NCI-H1417 (cell line): ENCODE measurements at regions not wholly inside any gene's neighbourhood (a gene's known extent, or its start where the extent isn't known, plus 50 kb on each side); places are given as distances from the start of the nearest gene placed in this dataset.

ENCODE experiments used
- DNase-seq, 3 experiments: peaks; one replicate each; lab custom pipeline; 2025; lab: John Stamatoyannopoulos, UW

DNA sequence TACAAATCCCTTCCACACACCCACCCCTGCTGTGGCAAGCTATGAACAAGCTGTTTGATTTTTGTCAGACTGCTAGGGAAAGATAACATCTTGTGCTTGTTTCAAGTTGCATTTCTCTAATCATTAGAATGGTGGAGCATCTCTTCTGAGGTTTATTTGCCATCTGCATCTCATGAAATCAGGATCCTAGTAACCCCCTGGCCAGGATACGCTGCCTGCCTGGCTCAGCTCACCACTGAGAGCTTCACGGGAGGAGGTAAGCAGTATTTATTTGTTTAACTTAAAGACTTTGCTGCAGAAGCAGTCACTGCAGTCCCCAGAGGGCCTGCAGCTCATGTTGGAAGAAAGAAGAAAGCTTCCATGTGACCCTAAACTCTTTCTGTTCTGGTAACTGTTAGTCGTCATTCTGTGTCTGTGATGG, 83.3 kb upstream of the CXCL14 start:
- DNase-seq = peak in 2 of 3 experiments; percentile 30 to 40

DNA sequence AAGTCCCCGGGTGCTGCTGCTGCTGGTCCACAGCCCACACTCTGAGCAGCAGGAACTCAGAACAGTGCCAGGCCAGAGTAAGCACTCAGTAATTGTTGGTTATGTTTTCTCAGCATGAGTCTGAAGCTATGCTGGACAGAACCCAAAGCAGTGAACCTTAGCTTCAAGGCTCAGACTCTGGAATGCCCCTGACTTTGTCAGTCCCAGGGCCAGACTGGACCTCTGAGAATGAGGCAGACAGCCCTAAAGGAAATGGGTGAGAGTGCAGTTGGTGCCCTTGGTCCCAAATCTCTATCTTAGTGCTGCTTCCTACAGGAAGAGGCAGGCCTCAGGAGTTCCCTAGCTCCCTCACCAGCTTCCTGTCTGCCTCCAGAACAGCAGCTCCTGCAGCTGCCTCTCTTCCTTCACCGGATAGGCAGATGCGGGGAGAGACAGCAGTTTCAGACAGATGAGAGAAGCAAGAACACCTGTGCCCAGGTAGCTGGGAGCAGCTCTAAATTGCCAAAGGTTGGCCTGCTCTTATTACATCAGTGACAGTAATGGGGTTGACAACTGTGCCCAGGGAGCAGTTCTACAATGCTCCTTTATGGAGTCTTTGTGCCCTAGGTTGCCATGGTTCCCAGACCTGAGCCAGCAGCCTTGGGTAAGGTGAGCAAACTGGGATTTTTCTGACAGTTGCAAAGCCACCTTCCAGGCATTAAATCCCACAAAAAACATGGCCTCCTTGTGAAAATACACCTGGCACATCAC, 82.2 kb upstream of the CXCL14 start:
- peak in 2 of 3 experiments; percentile 51 to 72 for DNase-seq

DNA sequence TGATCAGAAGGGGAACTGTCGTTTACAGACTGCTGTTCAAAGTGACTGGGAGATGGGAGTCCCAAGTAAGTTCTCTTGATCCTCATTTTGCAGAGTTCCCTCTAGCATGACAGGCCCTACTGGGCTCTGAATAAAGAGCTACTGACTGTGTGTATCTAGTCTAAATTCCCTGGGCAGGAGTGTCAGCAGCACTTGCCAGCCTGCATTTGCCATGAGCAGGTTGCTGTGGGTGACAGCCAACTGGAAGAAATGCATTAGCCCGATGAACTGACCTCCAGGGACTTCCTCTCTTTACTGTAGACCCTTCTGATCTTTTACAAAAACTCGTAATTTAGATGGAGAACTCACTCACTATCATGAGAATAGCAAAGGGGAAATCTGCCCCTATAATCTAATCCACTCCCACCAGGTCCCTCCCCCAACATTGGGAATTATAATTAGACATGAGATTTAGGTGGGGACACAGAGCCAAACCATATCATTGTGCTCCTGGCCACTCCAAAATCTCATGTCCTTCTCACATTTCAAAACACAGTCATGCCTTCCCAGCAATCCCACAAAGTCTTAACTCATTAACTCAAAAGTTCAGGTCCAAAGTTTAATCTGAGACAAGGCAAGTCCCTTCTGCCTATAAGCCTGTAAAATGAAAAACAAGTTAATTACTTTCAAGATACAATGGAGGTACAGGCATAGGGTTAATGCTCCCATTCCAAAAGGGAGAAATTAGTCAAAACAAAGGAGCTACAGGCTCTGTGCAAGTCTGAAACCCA, 78.9 kb upstream of the CXCL14 start:
- DNase-seq = no peak

DNA sequence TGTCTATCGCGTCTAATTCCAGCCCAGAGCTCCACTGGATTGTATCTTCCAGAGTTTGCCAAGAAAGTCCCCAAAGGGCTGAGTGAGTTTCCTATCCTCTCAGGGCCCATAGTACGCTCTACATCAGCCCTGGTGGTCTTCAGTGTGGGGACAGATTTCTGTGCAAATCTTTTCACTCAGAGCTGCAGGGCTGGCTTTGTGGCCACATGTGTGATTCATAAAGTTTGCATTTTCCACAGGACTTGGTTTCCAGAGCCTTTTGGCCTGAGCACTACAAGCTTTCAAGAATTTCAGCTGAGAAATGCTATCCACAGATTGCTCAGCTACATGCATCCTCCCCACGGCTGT, 76.7 kb upstream of the CXCL14 start:
- DNase-seq = no peak

DNA sequence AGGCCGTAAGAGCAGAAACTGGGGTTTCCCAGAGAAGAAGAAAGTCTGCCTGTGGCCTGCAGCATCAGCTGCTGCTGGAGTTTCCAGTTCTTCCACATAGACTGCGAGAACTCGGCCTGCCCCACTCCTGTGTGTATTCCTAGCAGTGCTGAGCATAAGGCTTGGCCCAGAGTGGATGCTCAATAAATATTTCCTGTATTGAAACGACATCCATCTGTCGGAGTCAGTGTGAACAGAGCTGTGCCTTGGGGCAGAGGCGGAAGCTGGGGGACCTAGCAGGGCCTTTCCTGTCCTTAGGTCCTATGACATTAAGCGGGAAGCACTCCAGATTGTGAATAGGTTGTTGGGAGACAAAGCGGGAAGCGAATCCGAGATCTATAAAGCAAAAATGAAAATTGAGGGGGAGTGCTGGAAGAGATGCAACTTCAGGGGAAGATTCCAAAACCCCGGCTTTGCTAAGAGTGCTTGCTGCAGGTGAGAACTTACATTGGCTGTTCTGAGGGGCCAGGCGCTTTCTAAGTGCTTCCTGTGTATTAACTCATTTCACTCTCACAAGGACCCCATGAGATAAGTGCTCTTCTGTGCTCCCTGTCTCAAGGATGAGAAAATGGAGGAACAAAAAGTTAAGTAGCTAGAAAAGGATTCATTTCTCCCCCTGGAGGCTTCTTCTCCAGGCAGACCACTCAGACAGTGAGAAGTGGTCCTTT, 76.1 kb upstream of the CXCL14 start:
- no peak for DNase-seq

DNA sequence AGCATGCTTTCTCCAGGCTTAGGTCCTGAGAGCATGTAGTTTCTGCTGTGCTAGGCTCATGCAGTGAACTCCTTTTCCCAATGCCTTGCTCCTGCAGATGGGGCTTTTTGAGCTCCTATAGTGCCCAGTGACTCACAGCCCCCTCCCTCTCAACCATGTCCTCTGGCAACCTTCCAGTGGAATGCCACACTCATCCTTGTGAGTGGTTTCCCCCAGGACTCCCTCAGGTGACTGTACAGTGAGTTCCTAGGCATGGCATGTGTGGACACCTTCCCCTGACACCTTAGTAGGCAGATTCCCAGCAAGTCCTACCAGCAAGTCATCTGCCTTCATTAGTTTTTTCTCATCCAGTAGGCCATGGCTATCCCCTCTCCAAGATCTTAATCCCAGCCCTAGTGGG, 72.4 kb upstream of the CXCL14 start:
- no peak for DNase-seq

DNA sequence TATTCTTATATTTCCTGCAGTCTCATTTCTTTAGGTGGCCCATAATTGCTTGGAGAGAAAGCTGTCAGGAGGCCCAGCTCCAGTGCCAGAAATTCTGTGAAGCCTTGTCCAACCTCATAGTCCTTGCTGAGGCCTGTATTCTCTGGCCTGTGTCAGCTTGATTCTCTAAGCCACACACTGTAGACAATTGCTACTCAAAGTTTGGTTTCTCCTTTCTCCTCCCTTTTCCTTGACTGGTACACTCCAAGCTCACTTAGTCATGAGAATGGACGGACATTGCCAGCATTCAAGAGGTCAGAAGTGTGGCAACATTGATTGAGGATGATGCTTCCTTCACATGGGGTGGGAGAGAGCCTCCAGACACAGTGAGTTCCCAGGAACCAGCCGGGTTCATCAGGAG, 71.3 kb upstream of the CXCL14 start:
- DNase-seq = no peak

DNA sequence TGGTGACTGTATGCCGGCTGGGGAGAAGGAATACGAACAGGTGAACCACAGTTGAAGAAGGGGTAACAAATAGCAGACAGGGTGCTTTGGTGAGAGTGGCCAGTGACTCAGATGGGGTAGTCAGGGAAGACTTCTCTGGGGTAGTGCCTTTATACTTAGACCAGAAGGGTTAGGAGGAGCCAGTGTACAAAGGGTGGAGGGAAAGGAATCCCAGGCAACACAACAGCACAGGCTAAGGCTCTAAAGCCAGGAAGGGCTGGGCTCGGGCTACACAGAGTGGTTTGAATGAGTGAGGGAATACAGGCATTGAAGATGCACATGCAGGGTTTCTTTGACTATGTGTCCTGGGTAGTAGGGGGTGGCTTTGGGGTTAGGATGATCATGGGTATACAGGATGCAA, 70.6 kb upstream of the CXCL14 start:
- DNase-seq = no peak

DNA sequence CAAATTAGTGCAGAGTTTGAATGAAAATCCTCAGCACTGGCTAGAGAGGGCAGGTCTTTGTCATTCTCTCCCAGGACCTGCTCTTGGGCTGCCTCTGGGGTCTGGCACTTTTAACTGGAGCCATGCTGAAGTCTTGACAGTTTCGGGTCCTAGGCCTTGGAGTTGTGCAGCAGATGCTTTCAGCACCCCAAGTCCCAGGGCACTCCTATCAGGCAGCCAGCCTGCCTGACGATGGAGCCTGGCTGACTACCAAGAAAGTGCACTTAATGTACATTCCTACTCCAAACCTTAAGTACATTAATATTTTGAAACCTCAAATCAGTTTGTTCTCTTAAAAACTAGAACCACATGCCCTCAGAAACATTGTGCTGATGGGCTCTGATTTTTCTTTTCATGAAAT, 69.3 kb upstream of the CXCL14 start:
- no peak for DNase-seq

DNA sequence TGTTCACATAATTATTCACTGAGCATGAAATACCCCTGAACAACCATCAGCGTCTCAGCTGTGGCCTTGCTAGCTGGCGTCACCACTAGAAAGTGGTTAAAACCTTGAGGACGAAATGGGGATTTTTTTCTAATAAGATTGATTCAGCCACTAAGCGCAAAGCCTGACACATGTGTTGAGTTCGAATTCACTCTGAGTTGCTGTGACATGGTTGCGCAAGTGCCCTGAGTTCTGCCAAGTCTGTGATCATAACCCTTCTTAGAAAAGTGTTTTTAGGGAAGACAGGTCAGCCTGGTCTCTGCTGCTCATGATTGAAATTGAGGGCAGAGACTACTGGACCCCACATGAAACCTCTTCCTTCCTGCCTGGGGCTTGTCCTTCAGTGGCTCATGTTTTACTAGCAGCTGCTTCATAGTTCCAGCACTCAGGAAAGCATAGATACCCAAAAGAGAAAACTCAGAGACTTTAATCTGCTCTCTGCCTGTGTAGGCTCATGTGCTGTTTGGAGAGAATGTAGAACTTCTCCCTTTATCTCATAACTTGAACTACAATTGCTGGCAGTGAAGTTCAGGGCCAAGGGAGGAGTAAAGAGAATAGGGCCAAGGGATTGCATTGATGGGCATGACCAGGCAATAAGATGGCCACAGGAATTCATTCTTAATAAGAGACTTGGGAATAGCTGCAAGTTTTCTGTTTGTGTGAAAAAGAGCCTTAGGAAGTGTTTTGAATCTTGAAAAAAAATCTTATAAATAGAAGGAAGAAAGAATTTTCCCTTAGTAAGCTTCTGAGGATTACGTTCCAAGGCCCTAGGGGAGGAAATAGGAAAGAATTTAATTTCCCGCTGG, 66.8 kb upstream of the CXCL14 start:
- DNase-seq = no peak

DNA sequence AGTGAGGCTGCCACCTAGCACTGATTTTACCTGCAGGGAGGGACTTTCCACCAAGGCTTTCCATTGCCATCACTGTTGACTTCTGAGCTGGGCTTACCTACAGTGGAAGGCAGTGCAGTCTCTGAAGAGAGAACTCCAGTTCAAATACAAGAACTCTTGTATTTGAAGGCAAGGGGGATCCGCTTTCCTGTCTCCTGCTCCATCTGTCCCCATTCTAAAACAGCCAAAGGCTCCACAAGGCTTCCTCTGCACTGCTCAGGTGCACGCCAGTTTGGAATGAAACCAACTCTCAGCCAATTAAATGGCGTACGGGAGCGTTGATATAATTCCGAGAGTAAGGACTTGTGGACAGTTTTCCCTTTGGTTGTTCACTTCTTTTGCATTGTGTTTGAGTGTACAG, 66.0 kb upstream of the CXCL14 start:
- DNase-seq = no peak

DNA sequence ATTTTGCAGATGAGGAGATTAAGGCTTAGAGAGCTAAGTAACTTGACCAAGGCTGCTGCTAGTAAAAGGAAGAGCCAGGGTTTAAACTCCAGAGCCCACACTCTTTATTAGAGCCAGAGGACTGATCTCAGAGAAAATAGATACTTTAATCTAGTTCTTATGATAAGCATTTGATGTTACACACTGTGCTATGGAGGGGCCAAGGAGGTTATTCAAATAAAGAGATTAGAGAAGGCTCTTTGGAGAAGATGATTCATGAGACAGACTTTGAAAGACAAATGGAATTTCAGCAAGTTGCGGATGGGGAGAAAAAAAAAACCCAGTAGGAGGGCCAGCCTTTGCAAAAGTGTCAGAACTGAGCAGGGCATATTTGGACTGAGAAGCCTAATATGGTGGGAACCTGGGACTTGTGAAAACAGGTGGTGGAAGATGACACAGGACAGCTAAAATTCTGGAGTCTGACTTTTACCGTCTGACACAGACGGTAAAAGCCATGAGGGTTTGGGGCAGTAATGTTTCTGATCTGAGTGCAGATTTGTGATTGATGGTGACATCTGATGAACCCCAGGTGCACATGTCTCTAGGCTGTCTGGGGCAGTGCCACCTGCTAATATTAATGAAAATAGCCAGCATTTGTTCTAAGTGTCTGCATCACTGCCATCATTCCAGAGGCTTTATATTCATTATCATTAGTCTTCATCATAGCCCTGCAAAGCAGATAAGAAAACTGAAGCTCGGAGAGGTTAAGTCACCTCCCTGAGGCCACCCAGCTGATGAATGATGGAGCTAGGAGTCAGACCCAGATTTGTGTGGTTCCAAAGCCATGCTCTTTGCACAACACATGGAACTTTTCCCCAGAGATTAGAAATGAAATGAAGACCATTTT, 65.3 kb upstream of the CXCL14 start:
- DNase-seq = no peak

DNA sequence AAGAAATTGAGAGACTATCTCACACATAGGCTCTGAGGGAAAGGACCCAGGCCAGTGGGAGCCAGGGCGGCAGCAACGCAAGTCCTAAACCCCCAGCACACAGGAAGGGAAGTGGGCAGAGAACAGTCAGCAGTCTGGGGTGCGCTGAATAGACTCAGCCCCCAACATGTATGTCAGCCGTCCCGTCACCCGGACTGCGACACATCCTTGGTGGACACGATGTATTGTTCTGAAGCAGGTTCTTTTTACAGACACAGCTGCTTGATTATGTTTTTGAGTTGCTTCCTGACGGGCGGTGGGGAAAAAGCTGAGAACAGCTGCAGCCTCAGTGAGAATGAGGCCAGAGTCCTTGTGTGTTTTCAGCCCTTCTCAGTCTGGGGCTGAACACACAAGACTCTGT, 64.1 kb upstream of the CXCL14 start:
- DNase-seq = no peak

DNA sequence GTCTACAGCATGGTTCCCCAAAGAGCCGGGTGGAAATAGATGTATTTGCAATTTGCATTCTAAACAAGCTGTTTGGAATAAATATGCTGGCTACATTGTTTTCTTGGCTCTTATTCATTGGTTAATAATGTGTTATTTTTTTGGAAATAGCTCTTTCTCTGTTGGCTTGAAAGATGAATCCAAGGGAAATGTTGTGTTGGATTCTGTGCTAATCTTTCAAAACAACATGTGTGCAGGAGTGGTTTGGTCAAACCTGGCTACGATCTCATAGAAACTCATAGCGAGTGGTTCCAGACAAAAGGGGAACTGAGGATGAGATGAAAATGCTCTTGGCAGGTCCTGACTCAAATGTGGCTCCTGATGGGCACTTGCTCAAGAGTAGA, 63.7 kb upstream of the CXCL14 start:
- no peak for DNase-seq

DNA sequence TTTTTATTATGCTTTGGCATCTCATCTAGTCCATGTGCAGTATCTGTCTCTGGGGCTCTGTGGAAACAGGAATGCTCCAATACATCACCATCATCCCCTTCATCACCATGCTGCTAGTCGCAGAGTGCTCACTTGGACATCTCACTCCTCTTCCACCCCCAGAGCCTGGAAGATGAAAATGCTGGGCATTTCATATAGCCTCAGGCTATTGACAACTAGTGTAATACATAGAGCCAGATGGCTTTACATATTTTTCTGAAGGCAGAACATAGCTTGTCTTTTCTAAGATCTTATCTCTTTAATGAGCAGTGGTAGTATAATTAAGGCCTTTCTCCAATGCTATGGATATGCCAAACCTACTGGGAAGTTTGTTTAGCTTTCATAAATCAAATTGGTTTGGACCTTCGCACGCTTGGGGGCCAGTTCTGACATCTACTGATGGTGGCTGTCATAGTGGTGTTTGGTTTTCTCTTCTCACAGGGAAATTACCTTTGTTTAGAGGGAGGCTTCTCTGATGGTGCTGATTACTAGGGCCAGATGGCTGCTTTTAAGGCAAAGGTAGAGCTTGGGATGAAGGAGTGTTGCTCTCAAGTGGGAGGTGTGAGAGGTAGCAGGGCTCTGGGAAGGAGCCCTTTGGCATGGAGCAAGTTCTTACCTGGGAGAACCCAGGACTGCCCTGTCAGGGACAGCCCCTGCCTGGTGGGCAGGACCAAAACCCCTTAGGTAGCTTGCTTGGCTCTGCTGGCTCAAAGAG, 63.1 kb upstream of the CXCL14 start:
- DNase-seq = peak in 2 of 3 experiments; percentile 51 to 79

DNA sequence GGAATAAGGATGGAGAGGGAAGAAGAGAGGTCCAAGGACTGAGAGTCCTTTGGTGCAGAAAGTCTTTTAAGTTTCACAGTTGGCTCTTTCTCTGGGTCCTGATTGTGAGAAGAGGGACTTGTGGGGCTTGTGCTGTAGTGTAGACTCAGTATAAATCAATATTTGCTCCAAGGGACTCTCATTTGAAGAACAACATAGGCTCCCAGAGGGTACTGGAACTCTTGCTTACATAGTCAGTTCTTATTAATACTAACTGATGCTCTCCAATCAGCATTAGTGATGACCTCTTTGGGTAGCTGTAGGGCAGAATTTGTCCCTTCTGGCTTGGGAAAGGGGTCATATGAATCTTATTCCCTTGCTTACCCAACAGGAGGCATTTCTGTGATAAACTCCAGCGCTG, 62.5 kb upstream of the CXCL14 start:
- DNase-seq = no peak

DNA sequence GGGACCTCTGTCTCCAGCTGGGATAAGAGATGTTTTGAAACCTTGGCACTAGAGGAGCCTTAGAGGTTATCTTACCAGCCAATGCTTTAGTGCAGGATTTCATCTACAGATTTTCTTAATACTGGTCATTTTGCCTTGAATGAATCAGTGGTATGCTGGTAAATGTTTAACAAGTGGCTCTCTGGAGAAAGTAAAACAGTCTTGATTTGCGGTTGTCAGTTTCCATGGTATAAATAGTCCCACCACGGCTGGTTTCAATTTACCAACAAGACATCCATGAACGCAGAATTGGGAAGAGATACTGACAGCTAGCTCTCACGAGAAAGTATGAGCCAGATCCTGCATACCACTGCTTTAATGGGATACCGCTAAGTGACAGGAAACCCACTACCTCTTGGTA, 56.7 kb upstream of the CXCL14 start:
- no peak for DNase-seq

DNA sequence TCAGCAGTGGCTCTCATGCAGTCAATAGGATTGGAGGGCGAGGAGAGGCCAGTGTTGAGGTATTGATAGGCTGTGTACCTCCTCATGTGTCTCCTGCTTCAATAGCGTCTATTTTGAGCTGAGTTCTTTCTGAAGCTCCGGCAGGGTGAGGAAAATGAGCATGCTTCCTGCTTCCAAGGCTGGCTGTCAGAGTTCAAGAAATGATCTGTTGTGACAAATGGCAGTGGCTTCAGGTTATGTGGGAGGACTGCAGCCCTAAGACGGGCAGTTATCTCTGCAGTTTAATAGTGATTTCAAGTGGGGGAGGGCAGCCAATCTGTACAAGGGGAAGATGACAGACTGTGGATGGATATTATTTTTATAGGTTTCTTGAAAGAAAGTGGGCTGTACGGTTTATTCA, 54.0 kb upstream of the CXCL14 start:
- no peak for DNase-seq

DNA sequence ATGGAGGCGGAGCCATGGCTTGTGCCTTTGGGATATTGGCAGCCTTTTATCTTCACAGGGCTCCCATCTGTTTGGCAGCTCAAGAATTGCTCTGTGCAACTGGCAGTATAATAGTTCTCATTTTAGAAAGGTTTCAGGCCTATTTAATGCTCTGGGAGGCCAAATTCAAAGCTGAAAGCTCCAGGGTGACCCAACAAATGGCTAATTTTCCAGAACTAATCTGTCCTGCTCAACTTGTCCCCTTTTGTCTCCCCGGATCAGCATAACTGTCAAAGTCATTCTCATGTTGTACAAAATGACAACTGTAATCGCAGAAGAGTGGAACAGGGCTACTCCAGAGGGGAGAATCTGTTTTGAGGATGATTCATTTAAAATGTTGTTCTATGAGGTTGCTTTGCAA, 52.6 kb upstream of the CXCL14 start:
- DNase-seq = no peak

DNA sequence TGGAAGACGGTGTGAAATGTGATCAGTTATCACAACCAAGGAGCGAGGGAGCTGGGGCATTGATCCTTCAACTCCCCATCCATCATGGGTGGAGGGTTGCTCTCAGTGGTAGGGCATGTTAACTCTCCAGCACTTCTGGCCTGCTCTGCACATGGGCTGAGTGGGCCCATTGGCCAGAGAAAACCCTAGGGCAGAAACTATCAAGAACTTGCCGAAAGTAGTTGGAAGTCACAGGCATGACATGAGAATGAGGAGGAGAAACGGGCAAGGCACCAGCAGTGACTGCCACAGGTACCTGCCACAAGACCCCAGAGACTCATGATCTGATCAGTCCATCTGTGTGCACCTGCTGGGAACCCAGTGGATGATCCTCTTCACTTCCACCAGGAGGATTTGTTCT, 50.9 kb upstream of the CXCL14 start:
- no peak for DNase-seq
